Neural progenitor cell (in vitro differentiated cells): ENCODE measurements at regions not wholly inside any gene's neighbourhood (a gene's known extent, or its start where the extent isn't known, plus 50 kb on each side); places are given as distances from the start of the nearest gene placed in this dataset.

ENCODE experiments used
- DNase-seq: peaks from one replicate; pipeline ENCODE4 v3.0.0-alpha.2; 2016; ENCODE audit warnings: low spot score
- H2AFZ ChIP-seq: fragments of 200-600 bp; sonication (generic); replicated peaks from 2 replicates; pipeline ENCODE4 v1.6.1; 2016; ENCODE audit warnings: antibody characterized with exemption
- H3F3A ChIP-seq: fragments of 200-600 bp; sonication (generic); 2 replicates; pipeline ENCODE4 v1.6.1; 2016; ENCODE audit warnings: antibody characterized with exemption, low read depth
- H3K27ac ChIP-seq: fragments of 200-600 bp; sonication (generic); 2 replicates; pipeline ENCODE4 v1.5.1; 2016; ENCODE audit warnings: mild to moderate bottlenecking
- H3K27me3 ChIP-seq: fragments of 200-600 bp; sonication (generic); 2 replicates; pipeline ENCODE4 v1.6.1; 2016; ENCODE audit warnings: mild to moderate bottlenecking, moderate library complexity
- H3K36me3 ChIP-seq: fragments of 200-600 bp; sonication (generic); 2 replicates; pipeline ENCODE4 v1.5.1; 2016
- H3K4me1 ChIP-seq: fragments of 200-600 bp; sonication (generic); 2 replicates; pipeline ENCODE4 v1.6.1; 2016; ENCODE audit warnings: mixed run types
- H3K4me2 ChIP-seq: fragments of 200-600 bp; sonication (generic); 2 replicates; pipeline ENCODE4 v1.6.1; 2016
- H3K4me3 ChIP-seq: fragments of 200-600 bp; sonication (generic); 2 replicates; pipeline ENCODE4 v1.5.1; 2016
- H3K79me2 ChIP-seq: fragments of 200-600 bp; sonication (generic); 2 replicates; pipeline ENCODE4 v1.6.1; 2016; ENCODE audit warnings: low read depth
- H3K9ac ChIP-seq: fragments of 200-600 bp; sonication (generic); 2 replicates; pipeline ENCODE4 v1.6.1; 2016
- H3K9me3 ChIP-seq: fragments of 200-600 bp; sonication (generic); 2 replicates; pipeline ENCODE4 v1.5.1; 2016; ENCODE audit warnings: low read depth
- H4K20me1 ChIP-seq: fragments of 200-600 bp; sonication (generic); 2 replicates; pipeline ENCODE4 v1.6.1; 2016; ENCODE audit warnings: low read depth
- H3K27ac Mint-ChIP-seq: 3 replicates; pipeline ENCODE4 v1.8.0; 2021; ENCODE audit warnings: mixed read lengths
- H3K27me3 Mint-ChIP-seq: 2 replicates; pipeline ENCODE4 v1.8.0; 2022; ENCODE audit warnings: low read depth, mild to moderate bottlenecking, inconsistent platforms, moderate library complexity, mixed read lengths; ENCODE audit not compliant: insufficient read depth
- H3K36me3 Mint-ChIP-seq: 3 replicates; pipeline ENCODE4 v1.8.0; 2021; ENCODE audit warnings: mixed read lengths
- H3K4me1 Mint-ChIP-seq: 3 replicates; pipeline ENCODE4 v1.8.0; 2021; ENCODE audit warnings: mixed read lengths
- H3K4me3 Mint-ChIP-seq: 3 replicates; pipeline ENCODE4 v1.8.0; 2021; ENCODE audit warnings: mild to moderate bottlenecking, moderate library complexity, mixed read lengths
- H3K9me3 Mint-ChIP-seq: 3 replicates; pipeline ENCODE4 v1.8.0; 2020; ENCODE audit warnings: mixed read lengths
- EZH2 ChIP-seq: fragments of 200-600 bp; sonication (generic); IDR thresholded peaks from 2 replicates; pipeline ENCODE4 v1.6.1; 2017; ENCODE audit warnings: antibody characterized with exemption, mild to moderate bottlenecking, moderate library complexity
- EZH2phosphoT487 ChIP-seq: fragments of 200-600 bp; sonication (generic); IDR thresholded peaks from 2 replicates; pipeline ENCODE4 v1.6.1; 2017; ENCODE audit warnings: antibody characterized with exemption
- TF ChIP-seq, protein P1 (sequence below): fragments of 200-600 bp; sonication (generic); IDR thresholded peaks from 2 replicates; pipeline ENCODE4 v1.5.1; 2017; ENCODE audit warnings: antibody characterized with exemption, mild to moderate bottlenecking

DNA sequence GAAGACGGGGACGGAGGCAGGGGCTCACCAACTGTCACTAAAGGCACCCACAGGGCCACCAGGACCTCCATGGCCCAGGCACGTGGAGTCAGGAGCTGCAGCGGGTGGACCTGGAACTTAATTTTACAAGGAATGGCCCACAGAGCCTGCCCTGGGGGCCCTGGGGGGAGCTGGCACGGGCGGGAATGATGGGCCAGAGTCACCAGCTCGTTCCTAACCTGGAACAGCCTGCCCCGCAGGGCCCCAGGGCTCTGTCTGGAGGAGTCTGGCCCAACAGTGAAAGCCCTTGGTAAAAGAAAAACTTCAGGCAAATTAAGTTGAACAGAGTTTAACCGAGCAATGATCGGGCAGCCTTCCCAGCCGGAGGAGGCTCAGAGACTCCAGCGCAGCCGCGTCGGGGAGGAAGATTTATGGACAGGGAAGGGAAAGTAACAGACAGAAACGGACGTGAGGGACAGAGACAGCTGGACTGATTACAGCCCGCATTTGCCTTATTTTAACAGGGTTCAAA lies 118.4 kb upstream of the TMEM18 start:
- Histone ChIP-seq H3K9me3 (no peaks in the 10 kb centered on the region), H3K9ac (no peak overlapping the region), H4K20me1 (no peaks in the 10 kb centered on the region), H3K27me3 (no peaks in the 10 kb centered on the region), H3K79me2 (no peaks in the 10 kb centered on the region), H3K36me3 (no peaks in the 10 kb centered on the region), H3F3A (no peaks in the 10 kb centered on the region), H3K4me3 (no peak overlapping the region), H3K27ac (no peak overlapping the region), H3K4me2 (no peak overlapping the region), H2AFZ (peak overlapping the region; percentile 42), H3K4me1 (no peaks in the 10 kb centered on the region)
- no peak for TF ChIP-seq EZH2
- TF ChIP-seq EZH2phosphoT487: no peak
- TF ChIP-seq, protein P1, sequence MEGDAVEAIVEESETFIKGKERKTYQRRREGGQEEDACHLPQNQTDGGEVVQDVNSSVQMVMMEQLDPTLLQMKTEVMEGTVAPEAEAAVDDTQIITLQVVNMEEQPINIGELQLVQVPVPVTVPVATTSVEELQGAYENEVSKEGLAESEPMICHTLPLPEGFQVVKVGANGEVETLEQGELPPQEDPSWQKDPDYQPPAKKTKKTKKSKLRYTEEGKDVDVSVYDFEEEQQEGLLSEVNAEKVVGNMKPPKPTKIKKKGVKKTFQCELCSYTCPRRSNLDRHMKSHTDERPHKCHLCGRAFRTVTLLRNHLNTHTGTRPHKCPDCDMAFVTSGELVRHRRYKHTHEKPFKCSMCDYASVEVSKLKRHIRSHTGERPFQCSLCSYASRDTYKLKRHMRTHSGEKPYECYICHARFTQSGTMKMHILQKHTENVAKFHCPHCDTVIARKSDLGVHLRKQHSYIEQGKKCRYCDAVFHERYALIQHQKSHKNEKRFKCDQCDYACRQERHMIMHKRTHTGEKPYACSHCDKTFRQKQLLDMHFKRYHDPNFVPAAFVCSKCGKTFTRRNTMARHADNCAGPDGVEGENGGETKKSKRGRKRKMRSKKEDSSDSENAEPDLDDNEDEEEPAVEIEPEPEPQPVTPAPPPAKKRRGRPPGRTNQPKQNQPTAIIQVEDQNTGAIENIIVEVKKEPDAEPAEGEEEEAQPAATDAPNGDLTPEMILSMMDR: no peak
- peaks cover 3% of the 10 kb centered on the region for H3K9me3 Mint-ChIP-seq
- no peak for DNase-seq
- no peak overlapping the region for H3K4me3 Mint-ChIP-seq
- H3K27ac Mint-ChIP-seq: peak overlapping the region; percentile 54
- H3K27me3 Mint-ChIP-seq: peaks cover 5% of the 10 kb centered on the region
- H3K4me1 Mint-ChIP-seq: peaks cover 5% of the 10 kb centered on the region
- H3K36me3 Mint-ChIP-seq: no peaks in the 10 kb centered on the region

DNA sequence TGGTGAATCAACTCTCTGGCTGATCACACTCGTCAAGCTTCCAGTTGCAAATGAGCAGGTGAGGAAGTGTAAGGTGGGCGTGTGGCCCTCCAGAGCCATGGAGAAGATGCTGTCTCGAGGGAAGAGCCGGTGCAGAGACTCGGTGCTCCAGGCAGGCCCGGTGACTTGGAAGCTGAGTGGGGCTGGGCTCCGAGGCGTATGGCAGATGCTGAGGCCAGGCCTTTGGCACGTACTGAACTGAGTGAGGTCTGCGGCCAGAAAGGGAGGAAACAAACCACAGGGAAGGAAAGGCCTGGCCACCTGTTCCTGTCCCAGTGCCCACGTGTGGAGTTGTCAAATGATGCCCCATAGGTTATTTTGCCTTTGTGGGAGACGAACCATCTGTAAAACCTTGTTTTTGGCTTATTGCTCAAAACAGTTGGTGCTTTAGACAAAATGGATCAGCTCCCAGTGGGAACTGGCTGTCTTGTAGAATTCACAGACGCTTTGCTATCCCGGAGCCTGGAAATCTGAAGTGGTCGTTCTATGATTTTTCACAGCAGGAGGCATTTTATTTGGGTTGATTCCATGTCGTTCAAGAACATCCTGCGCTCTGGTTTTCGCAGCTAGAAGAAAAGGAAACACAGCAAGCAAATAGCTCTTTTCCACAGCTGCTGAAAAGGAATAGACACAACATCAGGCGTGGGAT lies 117.5 kb upstream of the TMEM18 start:
- Histone ChIP-seq H3F3A (no peaks in the 10 kb centered on the region), H3K27me3 (no peaks in the 10 kb centered on the region), H3K4me1 (no peaks in the 10 kb centered on the region), H3K9me3 (no peaks in the 10 kb centered on the region), H3K9ac (no peak overlapping the region), H2AFZ (no peak overlapping the region), H3K4me3 (no peak overlapping the region), H3K79me2 (no peaks in the 10 kb centered on the region), H4K20me1 (no peaks in the 10 kb centered on the region), H3K36me3 (no peaks in the 10 kb centered on the region), H3K27ac (no peak overlapping the region), H3K4me2 (no peak overlapping the region)
- Mint-ChIP-seq H3K27ac (peak overlapping the region; percentile 85), H3K4me3 (no peak overlapping the region), H3K27me3 (peaks cover 5% of the 10 kb centered on the region), H3K9me3 (peaks cover 3% of the 10 kb centered on the region), H3K4me1 (peaks cover 5% of the 10 kb centered on the region), H3K36me3 (no peaks in the 10 kb centered on the region)
- no peak for DNase-seq
- TF ChIP-seq EZH2phosphoT487 (no peak), EZH2 (no peak)
- TF ChIP-seq, protein P1: no peak

DNA sequence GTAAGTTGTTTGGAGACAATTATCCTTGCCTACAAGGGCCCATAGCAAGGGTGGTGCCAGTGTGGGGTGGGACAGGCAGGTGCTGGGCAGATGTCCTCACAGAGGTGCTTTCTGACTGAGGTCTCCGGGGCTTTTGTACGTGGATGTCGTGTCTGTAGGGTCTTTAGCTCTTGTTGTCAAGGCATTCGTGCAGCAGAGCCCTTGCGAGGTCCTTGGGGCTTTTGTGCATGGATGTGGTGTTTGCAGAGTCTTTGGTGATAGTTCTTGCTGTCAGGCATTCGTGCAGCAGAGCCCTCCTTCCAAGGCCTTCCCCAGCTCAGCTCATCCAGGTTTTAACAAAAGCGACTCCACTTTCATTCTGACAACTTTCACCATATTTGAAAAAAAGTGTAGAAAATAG lies 116.0 kb upstream of the TMEM18 start:
- no peak overlapping the region for H3K9ac ChIP-seq
- no peaks in the 10 kb centered on the region for H3K79me2 ChIP-seq
- TF ChIP-seq EZH2: no peak
- TF ChIP-seq, protein P1: no peak
- H3K4me2 ChIP-seq: no peak overlapping the region
- no peak overlapping the region for H3K27ac ChIP-seq
- no peaks in the 10 kb centered on the region for H3K27me3 ChIP-seq
- H3K4me1 ChIP-seq: no peaks in the 10 kb centered on the region
- no peak overlapping the region for H2AFZ ChIP-seq
- H3F3A ChIP-seq: no peaks in the 10 kb centered on the region
- peaks cover 13% of the 10 kb centered on the region for H3K27me3 Mint-ChIP-seq
- no peaks in the 10 kb centered on the region for H3K36me3 ChIP-seq
- DNase-seq: no peak
- H3K36me3 Mint-ChIP-seq: no peaks in the 10 kb centered on the region
- H3K27ac Mint-ChIP-seq: no peak overlapping the region
- peaks cover 5% of the 10 kb centered on the region for H3K4me1 Mint-ChIP-seq
- peaks cover 7% of the 10 kb centered on the region for H3K9me3 Mint-ChIP-seq
- H3K9me3 ChIP-seq: no peaks in the 10 kb centered on the region
- no peak overlapping the region for H3K4me3 ChIP-seq
- H3K4me3 Mint-ChIP-seq: no peak overlapping the region
- no peaks in the 10 kb centered on the region for H4K20me1 ChIP-seq
